Activated B cell treated with CpG ODN at 0.5 μM for 24 hours (primary cell): ENCODE measurements at regions not wholly inside any gene's neighbourhood (a gene's known extent, or its start where the extent isn't known, plus 50 kb on each side); places are given as distances from the start of the nearest gene placed in this dataset.

Experiments
- ATAC-seq: fragments of 200-7000 bp; cut with Tn5 transposase; one replicate; pipeline ENCODE4 v1.10.0; 2021; ENCODE audit warnings: low read depth, mild to moderate bottlenecking, moderate library complexity
- CTCF ChIA-PET: fragments of 350-600 bp; sonication (Branson Sonifier 250); formaldehyde crosslinking; loops from one replicate; lab custom pipeline; 2021; ENCODE audit warnings: antibody characterized with exemption; lab: Charles Lee
- POLR2A ChIA-PET: fragments of 350-600 bp; sonication (Branson Sonifier 250); formaldehyde crosslinking; loops from one replicate; lab custom pipeline; 2021; ENCODE audit warnings: antibody characterized with exemption; lab: Charles Lee
- DNase-seq: peaks from one replicate; pipeline ENCODE4 v3.0.0; 2022
- H3K27ac Mint-ChIP-seq: one replicate; pipeline ENCODE4 v1.8.0; 2020; ENCODE audit warnings: mixed read lengths
- H3K27me3 Mint-ChIP-seq: one replicate; pipeline ENCODE4 v1.8.0; 2021; ENCODE audit warnings: mixed read lengths
- H3K36me3 Mint-ChIP-seq: one replicate; pipeline ENCODE4 v1.8.0; 2021; ENCODE audit warnings: low read depth, mixed read lengths
- H3K4me1 Mint-ChIP-seq: one replicate; pipeline ENCODE4 v1.8.0; 2021; ENCODE audit warnings: mixed read lengths
- H3K4me3 Mint-ChIP-seq: one replicate; pipeline ENCODE4 v1.8.0; 2020; ENCODE audit warnings: mild to moderate bottlenecking, mixed read lengths
- H3K9me3 Mint-ChIP-seq: one replicate; pipeline ENCODE4 v1.8.0; 2020; ENCODE audit warnings: mixed read lengths
- CTCF ChIP-seq: fragments of 200-600 bp; IDR thresholded peaks from one replicate; pipeline ENCODE4 v1.8.0; 2022; ENCODE audit warnings: antibody characterized with exemption, mild to moderate bottlenecking
- intact Hi-C: fragments of 100-400 bp; cut with micrococcal nuclease; formaldehyde crosslinking; loops from one replicate; pipeline ENCODE4 v1.15.1; 2024

- CTCF ChIA-PET = no interaction called here
- TF ChIP-seq CTCF = no peak
- no peak overlapping the region for H3K27ac Mint-ChIP-seq
- ATAC-seq = no peak
- DNase-seq = no peak
- intact Hi-C loops = no loop called here
- peaks cover 32% of the 10 kb centered on the region for H3K27me3 Mint-ChIP-seq
- no peaks in the 10 kb centered on the region for H3K36me3 Mint-ChIP-seq
- no peak overlapping the region for H3K4me3 Mint-ChIP-seq
- peaks cover 22% of the 10 kb centered on the region for H3K4me1 Mint-ChIP-seq
- POLR2A ChIA-PET = no interaction called here
- peaks cover 3% of the 10 kb centered on the region for H3K9me3 Mint-ChIP-seq
Measured at GRCh38 chr2:234296991-234297390, 199.9 kb downstream of the ARL4C start.

- ATAC-seq (no peak), DNase-seq (no peak)
- ChIA-PET POLR2A (no interaction called here), CTCF (no interaction called here)
- Mint-ChIP-seq H3K36me3 (no peaks in the 10 kb centered on the region), H3K4me3 (no peak overlapping the region), H3K4me1 (peaks cover 52% of the 10 kb centered on the region), H3K27me3 (peaks cover 15% of the 10 kb centered on the region), H3K27ac (no peak overlapping the region), H3K9me3 (peaks cover 3% of the 10 kb centered on the region)
- intact Hi-C loops = loop anchor here (5.0 kb wide), 2 partner anchors 118 to 133 kb away; no protein-coding TSS in a partner anchor
- no peak for TF ChIP-seq CTCF
Measured at GRCh38 chr2:234293973-234294372, 202.9 kb downstream of the ARL4C start.

- peaks cover 3% of the 10 kb centered on the region for H3K9me3 Mint-ChIP-seq
- peak overlapping the region; percentile 47 for H3K4me3 Mint-ChIP-seq
- no peak for TF ChIP-seq CTCF
- peak overlapping the region; percentile 74 for H3K27ac Mint-ChIP-seq
- ATAC-seq (peak; percentile 9), DNase-seq (no peak)
- H3K4me1 Mint-ChIP-seq = peaks cover 57% of the 10 kb centered on the region
- POLR2A ChIA-PET = interaction anchor here (0.7 to 4.3 kb wide), 5 partner anchors 15 to 203 kb away, joined by 4 to 39 read pairs (median 10); no protein-coding TSS in a partner anchor
- CTCF ChIA-PET = interaction anchor here (1.2 kb wide), 2 partner anchors 15 to 204 kb away, joined by 3 read pairs; partner anchors contain the start of gene ARL4C
- H3K27me3 Mint-ChIP-seq = peaks cover 14% of the 10 kb centered on the region
- intact Hi-C loops = loop anchor here (5.0 kb wide), 2 partner anchors 119 to 134 kb away; no protein-coding TSS in a partner anchor
- no peaks in the 10 kb centered on the region for H3K36me3 Mint-ChIP-seq
Measured at GRCh38 chr2:234292962-234293243, 204.0 kb downstream of the ARL4C start.

- DNase-seq (no peak), ATAC-seq (peak; percentile 54)
- TF ChIP-seq CTCF = no peak
- H3K9me3 Mint-ChIP-seq = peaks cover 3% of the 10 kb centered on the region
- intact Hi-C loops = loop anchor here (5.0 kb wide), 2 partner anchors 120 to 135 kb away; no protein-coding TSS in a partner anchor
- peak overlapping the region; percentile 47 for H3K4me3 Mint-ChIP-seq
- peaks cover 14% of the 10 kb centered on the region for H3K27me3 Mint-ChIP-seq
- ChIA-PET CTCF (interaction anchor here (1.2 kb wide), 2 partner anchors 16 to 204 kb away, joined by 3 read pairs; partner anchors contain the start of gene ARL4C), POLR2A (interaction anchor here (0.7 to 4.3 kb wide), 8 partner anchors 16 to 203 kb away, joined by 3 to 39 read pairs (median 8); no protein-coding TSS in a partner anchor)
- H3K36me3 Mint-ChIP-seq = no peaks in the 10 kb centered on the region
- peak overlapping the region; percentile 74 for H3K27ac Mint-ChIP-seq
- H3K4me1 Mint-ChIP-seq = peaks cover 57% of the 10 kb centered on the region
Measured at GRCh38 chr2:234292205-234292961, 204.5 kb downstream of the ARL4C start.

- CTCF ChIA-PET = interaction anchor here (1.1 to 5.1 kb wide), 2 partner anchors 192 to 205 kb away, joined by 3 to 59 read pairs; partner anchors contain the start of gene ARL4C
Measured at GRCh38 chr2:234291765-234292204, 205.1 kb downstream of the ARL4C start.

More at GRCh38 chr2:234291765-234292204, 205.1 kb downstream of the ARL4C start:
- DNase-seq (no peak), ATAC-seq (no peak)
- peak overlapping the region; percentile 47 for H3K4me3 Mint-ChIP-seq
- TF ChIP-seq CTCF = no peak
- intact Hi-C loops = loop anchor here (2.0 to 5.0 kb wide), 3 partner anchors 121 to 136 kb away; no protein-coding TSS in a partner anchor
- POLR2A ChIA-PET = interaction anchor here (0.8 to 4.3 kb wide), 7 partner anchors 17 to 205 kb away, joined by 3 to 41 read pairs (median 8); partner anchors contain the start of gene ARL4C
- peak overlapping the region; percentile 74 for H3K27ac Mint-ChIP-seq
- H3K27me3 Mint-ChIP-seq = peaks cover 10% of the 10 kb centered on the region
- no peaks in the 10 kb centered on the region for H3K36me3 Mint-ChIP-seq
- H3K9me3 Mint-ChIP-seq = peaks cover 3% of the 10 kb centered on the region
- H3K4me1 Mint-ChIP-seq = peaks cover 57% of the 10 kb centered on the region
